ENCODE measurements at regions not wholly inside any gene's neighbourhood (a gene's known extent, or its start where the extent isn't known, plus 50 kb on each side); places are given as distances from the start of the nearest gene placed in this dataset.

DNA sequence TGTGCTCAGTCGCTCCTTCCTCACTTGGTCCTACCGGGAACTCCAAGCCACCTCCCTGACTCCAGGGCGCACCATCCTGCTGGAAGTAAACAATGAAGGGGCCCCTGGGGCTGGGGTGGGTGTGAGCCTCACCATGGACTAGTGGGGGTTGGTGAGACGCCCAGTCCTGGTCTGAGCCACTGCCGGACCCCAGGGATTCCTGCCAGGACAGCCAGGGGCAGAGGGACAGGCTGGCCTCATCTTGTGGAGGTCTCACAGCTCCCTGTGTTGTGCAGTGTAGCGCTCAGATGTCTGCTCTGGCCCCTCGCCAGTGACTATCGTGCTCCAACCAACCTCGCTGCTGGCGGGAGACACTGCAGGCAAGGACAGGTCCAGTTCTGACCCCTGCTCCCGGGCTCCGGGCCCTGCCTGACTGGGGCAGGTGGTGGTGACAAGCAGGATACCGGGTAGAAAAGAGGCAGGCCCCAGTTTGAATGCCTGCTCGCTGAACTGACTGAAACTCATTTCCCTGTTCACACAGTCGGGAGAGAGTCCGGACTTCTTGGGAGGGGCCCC, 1021.4 kb downstream of the BRD1 start:
- ChIA-PET POLR2A (no interaction called here), CTCF (no interaction called here)
- H3K4me3 ChIP-seq (ENCODE audit: low read depth, low read length): no peak overlapping the region
- no peaks in the 10 kb centered on the region for H3K27me3 ChIP-seq (ENCODE audit: control insufficient read depth, insufficient read depth, low read length)
- no peak for DNase-seq (ENCODE audit: low read depth)
- no peaks in the 10 kb centered on the region for H3K36me3 ChIP-seq (ENCODE audit: control insufficient read depth, insufficient read depth, low read length)
- TF ChIP-seq CTCF (IDR thresholded peaks at IDR 0.05; ENCODE audit: insufficient read depth, low read depth, low read length): no peak

DNA sequence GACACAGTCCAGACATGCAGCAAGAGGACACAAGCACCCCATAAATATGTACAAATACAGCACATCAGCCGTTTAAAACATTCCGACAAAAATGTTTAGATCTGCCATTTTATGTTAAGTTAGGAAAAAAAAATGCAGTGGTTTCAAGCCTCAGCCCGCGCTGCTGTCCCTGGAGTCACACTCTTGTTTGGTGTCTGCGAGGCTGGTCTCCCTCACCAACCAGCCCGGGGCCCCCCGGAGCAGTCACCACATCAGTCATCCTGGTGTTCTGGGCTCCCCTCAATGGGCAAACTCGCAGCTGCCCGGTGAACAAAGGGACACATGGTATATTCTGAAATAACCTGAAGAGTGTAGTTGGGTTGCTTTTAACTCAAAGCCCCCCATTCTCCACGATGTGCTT, 1022.2 kb downstream of the BRD1 start:
- no peaks in the 10 kb centered on the region for H3K27me3 ChIP-seq (ENCODE audit: control insufficient read depth, insufficient read depth, low read length)
- H3K4me3 ChIP-seq (ENCODE audit: low read depth, low read length): no peak overlapping the region
- no peaks in the 10 kb centered on the region for H3K36me3 ChIP-seq (ENCODE audit: control insufficient read depth, insufficient read depth, low read length)
- TF ChIP-seq CTCF (IDR thresholded peaks at IDR 0.05; ENCODE audit: insufficient read depth, low read depth, low read length): no peak
- DNase-seq (ENCODE audit: low read depth): no peak
- POLR2A ChIA-PET: no interaction called here
- CTCF ChIA-PET: no interaction called here

- POLR2A ChIA-PET: no interaction called here
- no peak overlapping the region for H3K4me3 ChIP-seq (ENCODE audit: low read depth, low read length)
- no peaks in the 10 kb centered on the region for H3K36me3 ChIP-seq (ENCODE audit: control insufficient read depth, insufficient read depth, low read length)
- CTCF ChIA-PET: no interaction called here
- DNase-seq (ENCODE audit: low read depth): no peak
- no peak for TF ChIP-seq CTCF (IDR thresholded peaks at IDR 0.05; ENCODE audit: insufficient read depth, low read depth, low read length)
- H3K27me3 ChIP-seq (ENCODE audit: control insufficient read depth, insufficient read depth, low read length): no peaks in the 10 kb centered on the region
Observed at GRCh38 chr22:48804811-48805301, 1022.8 kb downstream of the BRD1 start.

- no peaks in the 10 kb centered on the region for H3K27me3 ChIP-seq (ENCODE audit: control insufficient read depth, insufficient read depth, low read length)
- ChIA-PET CTCF (no interaction called here), POLR2A (no interaction called here)
- DNase-seq (ENCODE audit: low read depth): no peak
- no peak for TF ChIP-seq CTCF (IDR thresholded peaks at IDR 0.05; ENCODE audit: insufficient read depth, low read depth, low read length)
- H3K4me3 ChIP-seq (ENCODE audit: low read depth, low read length): no peak overlapping the region
- H3K36me3 ChIP-seq (ENCODE audit: control insufficient read depth, insufficient read depth, low read length): no peaks in the 10 kb centered on the region
Observed at GRCh38 chr22:48803948-48804810, 1023.5 kb downstream of the BRD1 start.

GRCh38 chr22:48803171-48803947, 1024.3 kb downstream of the BRD1 start:
- no peak overlapping the region for H3K4me3 ChIP-seq (ENCODE audit: low read depth, low read length)
- H3K27me3 ChIP-seq (ENCODE audit: control insufficient read depth, insufficient read depth, low read length): no peaks in the 10 kb centered on the region
- ChIA-PET CTCF (no interaction called here), POLR2A (no interaction called here)
- DNase-seq (ENCODE audit: low read depth): no peak
- H3K36me3 ChIP-seq (ENCODE audit: control insufficient read depth, insufficient read depth, low read length): no peaks in the 10 kb centered on the region
- no peak for TF ChIP-seq CTCF (IDR thresholded peaks at IDR 0.05; ENCODE audit: insufficient read depth, low read depth, low read length)

Measured in BJ (cell line).